ENCODE measurements at regions not wholly inside any gene's neighbourhood (a gene's known extent, or its start where the extent isn't known, plus 50 kb on each side); places are given as distances from the start of the nearest gene placed in this dataset.
"Not testable (repeated sequence)": the region's sequence is repeated elsewhere in the genome, so short reads cannot be mapped to it uniquely, and the experiment has no call there.

GRCh38 chrX:129091097-129091496 is 432.2 kb downstream of the SMARCA1 start:
- Histone ChIP-seq H3K4me1 (ENCODE audit: control insufficient read depth in 2 of 3, insufficient read depth in 2 of 3, low read depth in 1 of 3, low read length in 3 of 3) (no peaks in the 10 kb centered on the region), H3K4me3 (ENCODE audit: low read length in 3 of 3) (no peak overlapping the region), H3K9me3 (ENCODE audit: control insufficient read depth in 2 of 3, insufficient read depth in 1 of 3, low read length in 3 of 3) (no peaks in the 10 kb centered on the region), H3K36me3 (ENCODE audit: control insufficient read depth in 2 of 3, insufficient read depth in 3 of 3, low read length in 3 of 3) (no peaks in the 10 kb centered on the region), H3K27ac (ENCODE audit: low read depth in 2 of 2, low read length in 2 of 2) (no peak overlapping the region), H3K9ac (ENCODE audit: low read length in 3 of 3) (no peak overlapping the region), H3K27me3 (ENCODE audit: control insufficient read depth, insufficient read depth, low read length) (no peaks in the 10 kb centered on the region)
- intact Hi-C loops (cut with DNase I): no loop called here
- DNase-seq (no peak), FAIRE-seq (no peak)
- no peak for TF ChIP-seq CTCF (IDR thresholded peaks at IDR 0.05; ENCODE audit: borderline replicate concordance, extremely low read depth, insufficient read depth)

GRCh38 chrX:129086802-129087201 is 436.5 kb downstream of the SMARCA1 start:
- DNase-seq (no peak), FAIRE-seq (no peak)
- Histone ChIP-seq H3K9ac (ENCODE audit: low read length in 3 of 3) (no peak overlapping the region), H3K4me3 (ENCODE audit: low read length in 3 of 3) (no peak overlapping the region), H3K27me3 (ENCODE audit: control insufficient read depth, insufficient read depth, low read length) (no peaks in the 10 kb centered on the region), H3K27ac (ENCODE audit: low read depth in 2 of 2, low read length in 2 of 2) (no peak overlapping the region), H3K4me1 (ENCODE audit: control insufficient read depth in 2 of 3, insufficient read depth in 2 of 3, low read depth in 1 of 3, low read length in 3 of 3) (no peaks in the 10 kb centered on the region), H3K9me3 (ENCODE audit: control insufficient read depth in 2 of 3, insufficient read depth in 1 of 3, low read length in 3 of 3) (peaks cover 0 to 1% (median 0%) of the 10 kb centered on the region in 3 donors), H3K36me3 (ENCODE audit: control insufficient read depth in 2 of 3, insufficient read depth in 3 of 3, low read length in 3 of 3) (no peaks in the 10 kb centered on the region)
- TF ChIP-seq CTCF (IDR thresholded peaks at IDR 0.05; ENCODE audit: borderline replicate concordance, extremely low read depth, insufficient read depth): no peak
- intact Hi-C loops (cut with DNase I): no loop called here

- H3K9ac ChIP-seq (ENCODE audit: low read length in 3 of 3); H3K9me3 ChIP-seq (ENCODE audit: control insufficient read depth in 2 of 3, insufficient read depth in 1 of 3, low read length in 3 of 3); H3K4me3 ChIP-seq (ENCODE audit: low read length in 3 of 3); H3K36me3 ChIP-seq (ENCODE audit: control insufficient read depth in 2 of 3, insufficient read depth in 3 of 3, low read length in 3 of 3); FAIRE-seq; H3K4me1 ChIP-seq (ENCODE audit: control insufficient read depth in 2 of 3, insufficient read depth in 2 of 3, low read depth in 1 of 3, low read length in 3 of 3); DNase-seq; intact Hi-C loops (cut with DNase I); H3K27ac ChIP-seq (ENCODE audit: low read depth in 2 of 2, low read length in 2 of 2); H3K27me3 ChIP-seq (ENCODE audit: control insufficient read depth, insufficient read depth, low read length): not testable (repeated sequence)
Measured at GRCh38 chrX:129084291-129084690, 439.0 kb downstream of the SMARCA1 start.

- no peak overlapping the region for H3K9ac ChIP-seq (ENCODE audit: low read length in 3 of 3)
- H3K27ac ChIP-seq (ENCODE audit: low read depth in 2 of 2, low read length in 2 of 2): no peak overlapping the region
- intact Hi-C loops (cut with DNase I): no loop called here
- FAIRE-seq (no peak), DNase-seq (no peak)
- H3K4me1 ChIP-seq (ENCODE audit: control insufficient read depth in 2 of 3, insufficient read depth in 2 of 3, low read depth in 1 of 3, low read length in 3 of 3): no peaks in the 10 kb centered on the region
- no peak for TF ChIP-seq CTCF (IDR thresholded peaks at IDR 0.05; ENCODE audit: borderline replicate concordance, extremely low read depth, insufficient read depth)
- no peak overlapping the region for H3K4me3 ChIP-seq (ENCODE audit: low read length in 3 of 3)
- H3K9me3 ChIP-seq (ENCODE audit: control insufficient read depth in 2 of 3, insufficient read depth in 1 of 3, low read length in 3 of 3): peaks cover 0 to 4% (median 0%) of the 10 kb centered on the region in 3 donors
- H3K27me3 ChIP-seq (ENCODE audit: control insufficient read depth, insufficient read depth, low read length): no peaks in the 10 kb centered on the region
- no peaks in the 10 kb centered on the region for H3K36me3 ChIP-seq (ENCODE audit: control insufficient read depth in 2 of 3, insufficient read depth in 3 of 3, low read length in 3 of 3)
Measured at GRCh38 chrX:129077424-129078170, 445.7 kb downstream of the SMARCA1 start.

Measured in kidney (tissue), 13 donors.